Thoracic aorta (tissue), 2 donors: ENCODE measurements at regions not wholly inside any gene's neighbourhood (a gene's known extent, or its start where the extent isn't known, plus 50 kb on each side); places are given as distances from the start of the nearest gene placed in this dataset.
"Not testable (repeated sequence)": the region's sequence is repeated elsewhere in the genome, so short reads cannot be mapped to it uniquely, and the experiment has no call there.

Source experiments
- ATAC-seq: fragments of 150-250 bp; one replicate; pipeline ENCODE4 v1.8.0; 2017; ENCODE audit warnings: low read depth; ENCODE audit not compliant: insufficient number of reproducible peaks, low FRiP score
- DNase-seq: peaks from one replicate; pipeline ENCODE4 v3.0.0-alpha.2; 2020; ENCODE audit warnings: low spot score
- H3K27ac ChIP-seq, 2 donors: fragments of 200-600 bp; sonication (generic); 1 replicate in 1 of 2; 2 replicates in 1 of 2; pipeline ENCODE4 v1.5.1; 2016; ENCODE audit warnings: mild to moderate bottlenecking in 2 of 2, moderate library complexity in 2 of 2
- H3K27me3 ChIP-seq: fragments of 200-600 bp; sonication (generic); replicated peaks from 2 replicates; pipeline ENCODE4 v1.6.0; 2016; ENCODE audit warnings: mild to moderate bottlenecking; ENCODE audit not compliant: insufficient read depth
- H3K36me3 ChIP-seq: fragments of 200-600 bp; sonication (generic); one replicate; pipeline ENCODE4 v1.5.1; 2016
- H3K4me1 ChIP-seq, 2 donors: fragments of 200-600 bp; sonication (generic); 1 replicate in 1 of 2; 2 replicates in 1 of 2; pipeline versions ENCODE4 v1.5.1 to v1.6.0; 2016; ENCODE audit warnings: low read depth in 2 of 2, mild to moderate bottlenecking in 1 of 2; ENCODE audit not compliant: control insufficient read depth in 1 of 2
- H3K4me3 ChIP-seq: fragments of 200-600 bp; sonication (generic); 2 replicates; pipeline ENCODE4 v1.5.1; 2016; ENCODE audit warnings: mild to moderate bottlenecking
- H3K9me3 ChIP-seq: fragments of 200-600 bp; sonication (generic); 2 replicates; pipeline ENCODE4 v1.5.1; 2016
- TF ChIP-seq, protein P1 (sequence below): fragments of 200-600 bp; sonication (generic); IDR thresholded peaks from one replicate; pipeline ENCODE4 v1.5.1; 2019; ENCODE audit warnings: antibody characterized with exemption

- ATAC-seq, result no peak
- H3K27me3 ChIP-seq, result no peaks in the 10 kb centered on the region
- H3K4me1 ChIP-seq, result no peaks in the 10 kb centered on the region
- no peak overlapping the region for H3K27ac ChIP-seq
- TF ChIP-seq, protein P1, sequence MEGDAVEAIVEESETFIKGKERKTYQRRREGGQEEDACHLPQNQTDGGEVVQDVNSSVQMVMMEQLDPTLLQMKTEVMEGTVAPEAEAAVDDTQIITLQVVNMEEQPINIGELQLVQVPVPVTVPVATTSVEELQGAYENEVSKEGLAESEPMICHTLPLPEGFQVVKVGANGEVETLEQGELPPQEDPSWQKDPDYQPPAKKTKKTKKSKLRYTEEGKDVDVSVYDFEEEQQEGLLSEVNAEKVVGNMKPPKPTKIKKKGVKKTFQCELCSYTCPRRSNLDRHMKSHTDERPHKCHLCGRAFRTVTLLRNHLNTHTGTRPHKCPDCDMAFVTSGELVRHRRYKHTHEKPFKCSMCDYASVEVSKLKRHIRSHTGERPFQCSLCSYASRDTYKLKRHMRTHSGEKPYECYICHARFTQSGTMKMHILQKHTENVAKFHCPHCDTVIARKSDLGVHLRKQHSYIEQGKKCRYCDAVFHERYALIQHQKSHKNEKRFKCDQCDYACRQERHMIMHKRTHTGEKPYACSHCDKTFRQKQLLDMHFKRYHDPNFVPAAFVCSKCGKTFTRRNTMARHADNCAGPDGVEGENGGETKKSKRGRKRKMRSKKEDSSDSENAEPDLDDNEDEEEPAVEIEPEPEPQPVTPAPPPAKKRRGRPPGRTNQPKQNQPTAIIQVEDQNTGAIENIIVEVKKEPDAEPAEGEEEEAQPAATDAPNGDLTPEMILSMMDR, result no peak
- DNase-seq, result no peak
- no peak overlapping the region for H3K4me3 ChIP-seq
- no peaks in the 10 kb centered on the region for H3K36me3 ChIP-seq
- no peaks in the 10 kb centered on the region for H3K9me3 ChIP-seq
These were observed 619.6 kb downstream of the KCTD12 start for GRCh38 chr13:76266561-76266960.

GRCh38 chr13:76250211-76250610 lies 614.1 kb downstream of the LMO7 start:
- H3K36me3 ChIP-seq, result no peaks in the 10 kb centered on the region
- no peak overlapping the region for H3K27ac ChIP-seq
- ATAC-seq (no peak), DNase-seq (no peak)
- TF ChIP-seq, protein P1, result no peak
- H3K9me3 ChIP-seq, result no peaks in the 10 kb centered on the region
- no peak overlapping the region for H3K4me3 ChIP-seq
- H3K4me1 ChIP-seq, result no peaks in the 10 kb centered on the region
- H3K27me3 ChIP-seq, result no peaks in the 10 kb centered on the region

- Histone ChIP-seq H3K36me3 (no peaks in the 10 kb centered on the region), H3K4me1 (no peaks in the 10 kb centered on the region), H3K27ac (no peak overlapping the region), H3K4me3 (no peak overlapping the region), H3K9me3 (no peaks in the 10 kb centered on the region), H3K27me3 (no peaks in the 10 kb centered on the region)
- DNase-seq (no peak), ATAC-seq (no peak)
- TF ChIP-seq, protein P1, result no peak
These were observed 609.8 kb downstream of the LMO7 start for GRCh38 chr13:76245920-76246319.

- Histone ChIP-seq H3K4me1 (no peaks in the 10 kb centered on the region), H3K9me3 (no peaks in the 10 kb centered on the region), H3K4me3 (no peak overlapping the region), H3K27me3 (no peaks in the 10 kb centered on the region), H3K36me3 (no peaks in the 10 kb centered on the region), H3K27ac (no peak overlapping the region)
- DNase-seq (no peak), ATAC-seq (no peak)
- TF ChIP-seq, protein P1, result no peak
These were observed 609.1 kb downstream of the LMO7 start for GRCh38 chr13:76245211-76245610.

DNA sequence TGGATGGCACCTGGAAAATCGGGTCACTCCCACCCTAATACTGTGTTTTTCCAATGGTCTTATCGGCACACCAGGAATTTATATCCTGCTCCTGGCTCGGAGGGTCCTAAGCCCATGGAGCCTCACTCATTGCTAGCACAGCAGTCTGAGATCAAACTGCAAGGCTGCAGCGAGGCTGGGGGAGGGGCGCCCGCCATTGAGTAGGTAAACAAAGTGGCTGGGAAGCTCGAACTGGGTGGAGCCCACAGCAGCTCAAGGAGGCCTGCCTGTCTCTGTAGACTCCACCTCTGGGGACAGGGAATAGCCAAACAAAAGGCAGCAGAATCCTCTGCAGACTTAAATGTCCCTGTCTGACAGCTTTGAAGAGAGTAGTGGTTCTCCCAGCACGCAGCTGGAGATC lies 607.0 kb downstream of the LMO7 start:
- H3K27ac ChIP-seq, result not testable (repeated sequence)

DNA sequence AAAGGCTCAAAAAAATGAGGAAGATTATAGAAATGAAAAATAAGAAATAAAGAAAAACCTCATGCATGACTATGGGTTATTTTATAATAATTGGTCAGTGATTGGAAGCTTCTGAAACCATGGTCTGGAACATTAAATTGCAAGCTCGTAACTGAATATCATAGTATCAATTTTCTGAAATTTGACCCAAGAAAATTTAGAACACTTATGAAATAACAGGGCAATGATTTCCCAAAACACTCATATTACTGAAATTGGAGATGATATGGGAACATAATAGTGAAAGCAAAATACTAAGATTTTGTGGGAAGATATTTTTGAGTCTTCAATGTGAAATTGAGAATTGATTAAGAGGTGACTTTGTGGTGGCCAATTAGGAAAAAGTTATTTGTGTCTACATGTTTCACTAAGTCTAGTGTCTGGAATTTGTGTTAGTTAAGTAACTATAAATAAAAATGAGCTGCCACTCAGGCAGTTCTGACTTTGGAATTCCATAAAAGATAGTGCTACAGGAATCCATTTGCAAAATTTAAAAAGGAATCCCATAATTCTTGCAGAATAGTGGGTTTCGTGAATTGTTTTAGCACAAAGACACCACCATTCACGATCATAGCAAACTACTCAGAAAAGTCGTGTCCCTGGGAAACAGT lies 603.0 kb downstream of the LMO7 start:
- no peaks in the 10 kb centered on the region for H3K36me3 ChIP-seq
- TF ChIP-seq, protein P1, result no peak
- H3K4me3 ChIP-seq, result no peak overlapping the region
- H3K27me3 ChIP-seq, result no peaks in the 10 kb centered on the region
- H3K9me3 ChIP-seq, result no peaks in the 10 kb centered on the region
- ATAC-seq, result no peak
- no peaks in the 10 kb centered on the region for H3K4me1 ChIP-seq
- no peak for DNase-seq
- H3K27ac ChIP-seq, result no peak overlapping the region

More for the DNA sequence above, 607.0 kb downstream of the LMO7 start:
- ATAC-seq, H3K9me3 ChIP-seq, H3K4me3 ChIP-seq, H3K27me3 ChIP-seq, H3K36me3 ChIP-seq, H3K4me1 ChIP-seq, DNase-seq: not testable (repeated sequence)
